Fibroblast of the aortic adventitia (primary cell): ENCODE measurements at regions not wholly inside any gene's neighbourhood (a gene's known extent, or its start where the extent isn't known, plus 50 kb on each side); places are given as distances from the start of the nearest gene placed in this dataset.
A peak's percentile ranks its signal among the peaks of the same experiment; 100 is the strongest.

Experiments used
- DNase-seq: peaks from one replicate; pipeline ENCODE4 v3.0.0-alpha.2; 2010; ENCODE audit warnings: low read depth
- H3K4me3 ChIP-seq: 2 replicates; pipeline ENCODE4 v1.5.1; 2011; ENCODE audit warnings: low read depth, mild to moderate bottlenecking, control low read depth, low read length, moderate library complexity
- TF ChIP-seq, protein P1 (sequence below): IDR thresholded peaks from 2 replicates; pipeline ENCODE4 v1.5.1; 2011; ENCODE audit warnings: mild to moderate bottlenecking, low read length, control low read depth, inconsistent platforms; ENCODE audit not compliant: insufficient read depth

DNA sequence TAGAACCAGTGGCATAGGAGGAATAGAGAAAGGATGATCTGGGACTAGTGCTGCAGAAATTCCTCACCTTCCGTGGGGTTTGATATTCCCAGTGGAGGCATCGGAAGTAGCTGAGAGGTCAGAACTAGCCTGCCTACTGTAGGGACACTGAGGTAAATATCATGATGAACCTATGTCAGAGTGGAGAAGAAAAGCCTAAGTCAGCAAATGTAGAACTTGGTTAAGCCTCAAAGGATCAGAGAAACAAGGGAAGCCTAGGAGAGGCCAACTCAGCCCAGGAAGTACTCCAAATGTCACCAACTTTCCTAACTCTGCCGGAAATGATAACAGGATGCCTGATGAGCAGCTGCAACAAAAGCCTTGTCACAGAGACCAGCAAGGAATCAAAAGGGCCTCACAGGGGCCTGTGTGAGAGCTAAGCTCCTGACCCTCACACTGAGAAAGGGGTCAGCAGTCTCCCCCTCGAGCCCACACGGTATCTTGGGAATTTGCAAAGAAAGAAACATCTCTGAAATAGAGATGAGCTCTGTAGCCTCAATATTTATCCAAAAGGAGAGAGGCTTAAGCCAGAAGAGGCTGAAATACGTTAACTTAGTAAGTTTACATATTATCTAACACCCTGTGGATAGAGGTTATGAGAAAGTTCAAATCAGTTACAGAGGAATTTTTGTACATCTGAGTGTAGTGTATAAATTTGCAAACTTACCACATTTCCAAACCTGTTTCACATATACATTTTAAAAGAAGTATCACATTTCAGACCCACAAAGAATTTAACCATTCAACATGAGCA lies 1064.3 kb downstream of the DIAPH3 start:
- TF ChIP-seq, protein P1, sequence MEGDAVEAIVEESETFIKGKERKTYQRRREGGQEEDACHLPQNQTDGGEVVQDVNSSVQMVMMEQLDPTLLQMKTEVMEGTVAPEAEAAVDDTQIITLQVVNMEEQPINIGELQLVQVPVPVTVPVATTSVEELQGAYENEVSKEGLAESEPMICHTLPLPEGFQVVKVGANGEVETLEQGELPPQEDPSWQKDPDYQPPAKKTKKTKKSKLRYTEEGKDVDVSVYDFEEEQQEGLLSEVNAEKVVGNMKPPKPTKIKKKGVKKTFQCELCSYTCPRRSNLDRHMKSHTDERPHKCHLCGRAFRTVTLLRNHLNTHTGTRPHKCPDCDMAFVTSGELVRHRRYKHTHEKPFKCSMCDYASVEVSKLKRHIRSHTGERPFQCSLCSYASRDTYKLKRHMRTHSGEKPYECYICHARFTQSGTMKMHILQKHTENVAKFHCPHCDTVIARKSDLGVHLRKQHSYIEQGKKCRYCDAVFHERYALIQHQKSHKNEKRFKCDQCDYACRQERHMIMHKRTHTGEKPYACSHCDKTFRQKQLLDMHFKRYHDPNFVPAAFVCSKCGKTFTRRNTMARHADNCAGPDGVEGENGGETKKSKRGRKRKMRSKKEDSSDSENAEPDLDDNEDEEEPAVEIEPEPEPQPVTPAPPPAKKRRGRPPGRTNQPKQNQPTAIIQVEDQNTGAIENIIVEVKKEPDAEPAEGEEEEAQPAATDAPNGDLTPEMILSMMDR = no peak
- no peak overlapping the region for H3K4me3 ChIP-seq
- no peak for DNase-seq

- no peak overlapping the region for H3K4me3 ChIP-seq
- peak; percentile 56 for DNase-seq
- TF ChIP-seq, protein P1 = no peak
Observed at GRCh38 chr13:59103004-59103768, 1060.5 kb downstream of the DIAPH3 start.

GRCh38 chr13:59111751-59112171 lies 1052.0 kb downstream of the DIAPH3 start:
- no peak overlapping the region for H3K4me3 ChIP-seq
- TF ChIP-seq, protein P1 = no peak
- DNase-seq = peak; percentile 74

DNA sequence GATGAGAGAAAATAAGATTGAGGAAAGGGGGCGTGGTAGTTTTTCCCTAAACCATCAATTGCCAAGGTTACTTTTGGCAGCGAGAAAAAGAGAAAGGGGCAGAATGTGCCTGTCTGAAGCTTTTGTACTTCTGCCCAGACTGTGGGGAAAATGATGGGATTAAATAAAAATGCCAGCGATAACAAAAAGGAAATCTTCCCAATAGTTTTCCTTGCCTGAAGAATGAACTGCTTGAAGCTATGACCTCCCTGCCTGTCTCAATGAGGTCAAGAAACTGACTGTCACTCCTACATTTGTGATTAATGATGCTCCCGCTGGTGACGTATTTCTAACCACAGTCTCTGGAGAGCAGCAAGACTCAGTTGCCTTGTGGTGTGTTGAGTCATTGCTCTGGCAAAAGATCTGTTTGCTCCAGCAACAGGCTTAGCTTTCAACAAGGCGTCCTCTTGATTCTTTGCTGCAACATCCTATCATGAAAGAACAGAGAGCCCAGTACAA lies 1051.5 kb downstream of the DIAPH3 start:
- no peak overlapping the region for H3K4me3 ChIP-seq
- TF ChIP-seq, protein P1 = no peak
- DNase-seq = peak; percentile 98

DNA sequence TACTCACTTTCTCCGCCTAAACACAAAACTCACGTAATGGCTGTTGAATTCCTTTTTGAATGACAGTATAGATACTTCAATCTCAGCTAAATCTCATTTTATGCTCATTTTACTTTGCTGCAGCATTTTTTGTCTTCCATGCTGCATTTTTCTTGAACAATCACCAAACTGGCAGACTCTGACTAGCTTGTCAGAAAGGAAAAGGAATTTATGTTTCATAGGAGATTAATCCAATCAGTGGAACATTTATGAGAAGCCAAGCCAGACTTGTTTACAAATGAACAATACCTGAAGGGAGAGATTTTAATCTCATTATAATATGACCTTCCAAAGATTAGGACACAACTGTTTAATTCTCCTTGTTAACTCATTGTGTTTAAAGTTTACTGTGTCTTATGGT lies 1044.3 kb downstream of the DIAPH3 start:
- H3K4me3 ChIP-seq = no peak overlapping the region
- no peak for DNase-seq
- TF ChIP-seq, protein P1 = no peak

GRCh38 chr13:59120297-59120843 lies 1043.4 kb downstream of the DIAPH3 start:
- DNase-seq = peak; percentile 33
- no peak overlapping the region for H3K4me3 ChIP-seq
- TF ChIP-seq, protein P1 = no peak
